ENCODE measurements at regions not wholly inside any gene's neighbourhood (a gene's known extent, or its start where the extent isn't known, plus 50 kb on each side); places are given as distances from the start of the nearest gene placed in this dataset.

DNA sequence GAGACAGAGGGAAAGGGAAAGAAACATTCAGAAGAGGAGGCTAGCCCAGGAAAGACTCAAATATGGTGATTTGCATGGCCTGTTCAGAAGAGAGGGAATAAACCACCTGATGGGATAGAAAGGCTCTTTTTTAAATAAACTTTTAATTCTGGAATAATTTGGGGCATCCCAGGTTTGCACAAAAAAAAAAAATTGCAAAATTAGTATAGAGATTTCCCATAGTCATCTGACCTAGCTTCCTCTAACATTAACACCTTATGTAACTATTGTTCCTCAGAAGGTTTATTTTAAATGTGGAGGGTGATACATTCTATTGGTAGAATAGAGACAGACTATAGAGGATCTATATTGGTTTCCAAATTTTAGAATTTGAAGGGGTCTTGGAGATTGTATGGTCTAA, 330.4 kb upstream of the SLC14A2 start (continued):
- TF ChIP-seq ZNF331 (CRISPR knock-in tag; IDR thresholded peaks at IDR 0.05; ENCODE audit: low read depth) (no peak), POLR2AphosphoS5 (IDR thresholded peaks at IDR 0.05; ENCODE audit: low read depth) (no peak), JUNB (IDR thresholded peaks at IDR 0.05; ENCODE audit: unreplicated experiment) (no peak), NANOG (IDR thresholded peaks at IDR 0.05; ENCODE audit: borderline replicate concordance) (no peak)
- TF ChIP-seq, protein P1, sequence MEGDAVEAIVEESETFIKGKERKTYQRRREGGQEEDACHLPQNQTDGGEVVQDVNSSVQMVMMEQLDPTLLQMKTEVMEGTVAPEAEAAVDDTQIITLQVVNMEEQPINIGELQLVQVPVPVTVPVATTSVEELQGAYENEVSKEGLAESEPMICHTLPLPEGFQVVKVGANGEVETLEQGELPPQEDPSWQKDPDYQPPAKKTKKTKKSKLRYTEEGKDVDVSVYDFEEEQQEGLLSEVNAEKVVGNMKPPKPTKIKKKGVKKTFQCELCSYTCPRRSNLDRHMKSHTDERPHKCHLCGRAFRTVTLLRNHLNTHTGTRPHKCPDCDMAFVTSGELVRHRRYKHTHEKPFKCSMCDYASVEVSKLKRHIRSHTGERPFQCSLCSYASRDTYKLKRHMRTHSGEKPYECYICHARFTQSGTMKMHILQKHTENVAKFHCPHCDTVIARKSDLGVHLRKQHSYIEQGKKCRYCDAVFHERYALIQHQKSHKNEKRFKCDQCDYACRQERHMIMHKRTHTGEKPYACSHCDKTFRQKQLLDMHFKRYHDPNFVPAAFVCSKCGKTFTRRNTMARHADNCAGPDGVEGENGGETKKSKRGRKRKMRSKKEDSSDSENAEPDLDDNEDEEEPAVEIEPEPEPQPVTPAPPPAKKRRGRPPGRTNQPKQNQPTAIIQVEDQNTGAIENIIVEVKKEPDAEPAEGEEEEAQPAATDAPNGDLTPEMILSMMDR (conservative IDR thresholded peaks at IDR 0.05; ENCODE audit: low read depth in 2 of 2) = no peak
- TF ChIP-seq, protein P2, sequence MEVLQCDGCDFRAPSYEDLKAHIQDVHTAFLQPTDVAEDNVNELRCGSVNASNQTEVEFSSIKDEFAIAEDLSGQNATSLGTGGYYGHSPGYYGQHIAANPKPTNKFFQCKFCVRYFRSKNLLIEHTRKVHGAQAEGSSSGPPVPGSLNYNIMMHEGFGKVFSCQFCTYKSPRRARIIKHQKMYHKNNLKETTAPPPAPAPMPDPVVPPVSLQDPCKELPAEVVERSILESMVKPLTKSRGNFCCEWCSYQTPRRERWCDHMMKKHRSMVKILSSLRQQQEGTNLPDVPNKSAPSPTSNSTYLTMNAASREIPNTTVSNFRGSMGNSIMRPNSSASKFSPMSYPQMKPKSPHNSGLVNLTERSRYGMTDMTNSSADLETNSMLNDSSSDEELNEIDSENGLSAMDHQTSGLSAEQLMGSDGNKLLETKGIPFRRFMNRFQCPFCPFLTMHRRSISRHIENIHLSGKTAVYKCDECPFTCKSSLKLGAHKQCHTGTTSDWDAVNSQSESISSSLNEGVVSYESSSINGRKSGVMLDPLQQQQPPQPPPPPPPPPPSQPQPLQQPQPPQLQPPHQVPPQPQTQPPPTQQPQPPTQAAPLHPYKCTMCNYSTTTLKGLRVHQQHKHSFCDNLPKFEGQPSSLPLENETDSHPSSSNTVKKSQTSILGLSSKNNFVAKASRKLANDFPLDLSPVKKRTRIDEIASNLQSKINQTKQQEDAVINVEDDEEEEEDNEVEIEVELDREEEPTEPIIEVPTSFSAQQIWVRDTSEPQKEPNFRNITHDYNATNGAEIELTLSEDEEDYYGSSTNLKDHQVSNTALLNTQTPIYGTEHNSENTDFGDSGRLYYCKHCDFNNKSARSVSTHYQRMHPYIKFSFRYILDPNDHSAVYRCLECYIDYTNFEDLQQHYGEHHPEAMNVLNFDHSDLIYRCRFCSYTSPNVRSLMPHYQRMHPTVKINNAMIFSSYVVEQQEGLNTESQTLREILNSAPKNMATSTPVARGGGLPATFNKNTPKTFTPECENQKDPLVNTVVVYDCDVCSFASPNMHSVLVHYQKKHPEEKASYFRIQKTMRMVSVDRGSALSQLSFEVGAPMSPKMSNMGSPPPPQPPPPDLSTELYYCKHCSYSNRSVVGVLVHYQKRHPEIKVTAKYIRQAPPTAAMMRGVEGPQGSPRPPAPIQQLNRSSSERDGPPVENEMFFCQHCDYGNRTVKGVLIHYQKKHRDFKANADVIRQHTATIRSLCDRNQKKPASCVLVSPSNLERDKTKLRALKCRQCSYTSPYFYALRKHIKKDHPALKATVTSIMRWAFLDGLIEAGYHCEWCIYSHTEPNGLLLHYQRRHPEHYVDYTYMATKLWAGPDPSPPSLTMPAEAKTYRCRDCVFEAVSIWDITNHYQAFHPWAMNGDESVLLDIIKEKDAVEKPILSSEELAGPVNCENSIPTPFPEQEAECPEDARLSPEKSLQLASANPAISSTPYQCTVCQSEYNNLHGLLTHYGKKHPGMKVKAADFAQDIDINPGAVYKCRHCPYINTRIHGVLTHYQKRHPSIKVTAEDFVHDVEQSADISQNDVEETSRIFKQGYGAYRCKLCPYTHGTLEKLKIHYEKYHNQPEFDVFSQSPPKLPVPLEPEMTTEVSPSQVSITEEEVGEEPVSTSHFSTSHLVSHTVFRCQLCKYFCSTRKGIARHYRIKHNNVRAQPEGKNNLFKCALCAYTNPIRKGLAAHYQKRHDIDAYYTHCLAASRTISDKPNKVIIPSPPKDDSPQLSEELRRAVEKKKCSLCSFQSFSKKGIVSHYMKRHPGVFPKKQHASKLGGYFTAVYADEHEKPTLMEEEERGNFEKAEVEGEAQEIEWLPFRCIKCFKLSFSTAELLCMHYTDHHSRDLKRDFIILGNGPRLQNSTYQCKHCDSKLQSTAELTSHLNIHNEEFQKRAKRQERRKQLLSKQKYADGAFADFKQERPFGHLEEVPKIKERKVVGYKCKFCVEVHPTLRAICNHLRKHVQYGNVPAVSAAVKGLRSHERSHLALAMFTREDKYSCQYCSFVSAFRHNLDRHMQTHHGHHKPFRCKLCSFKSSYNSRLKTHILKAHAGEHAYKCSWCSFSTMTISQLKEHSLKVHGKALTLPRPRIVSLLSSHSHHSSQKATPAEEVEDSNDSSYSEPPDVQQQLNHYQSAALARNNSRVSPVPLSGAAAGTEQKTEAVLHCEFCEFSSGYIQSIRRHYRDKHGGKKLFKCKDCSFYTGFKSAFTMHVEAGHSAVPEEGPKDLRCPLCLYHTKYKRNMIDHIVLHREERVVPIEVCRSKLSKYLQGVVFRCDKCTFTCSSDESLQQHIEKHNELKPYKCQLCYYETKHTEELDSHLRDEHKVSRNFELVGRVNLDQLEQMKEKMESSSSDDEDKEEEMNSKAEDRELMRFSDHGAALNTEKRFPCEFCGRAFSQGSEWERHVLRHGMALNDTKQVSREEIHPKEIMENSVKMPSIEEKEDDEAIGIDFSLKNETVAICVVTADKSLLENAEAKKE (CRISPR knock-in tag; IDR thresholded peaks at IDR 0.05) = no peak

DNA sequence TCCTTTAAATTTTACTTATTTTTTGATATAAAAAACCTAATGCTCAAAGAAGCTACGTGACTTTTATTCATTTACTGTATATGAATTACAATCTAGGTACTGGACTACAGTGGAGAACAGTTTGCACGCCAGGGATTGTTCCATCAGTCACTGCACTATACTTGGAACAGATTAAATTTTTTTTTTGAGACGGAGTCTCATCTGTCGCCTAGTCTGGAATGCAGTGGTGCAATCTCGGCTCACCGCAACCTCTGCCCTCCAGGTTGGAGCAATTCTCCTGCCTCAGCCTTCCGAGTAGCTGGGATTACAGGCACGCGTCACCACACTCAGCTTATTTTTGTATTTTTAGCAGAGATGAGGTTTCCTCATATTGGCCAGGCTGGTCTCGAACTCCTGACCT, 330.0 kb upstream of the SLC14A2 start:
- Histone ChIP-seq H3K4me3 (no peak overlapping the region), H3K4me2 (no peak overlapping the region), H4K20me1 (replicated peaks; ENCODE audit: insufficient read depth) (no peaks in the 10 kb centered on the region), H3K79me2 (replicated peaks; ENCODE audit: insufficient read depth) (no peaks in the 10 kb centered on the region), H3K4me1 (ENCODE audit: insufficient read depth) (no peaks in the 10 kb centered on the region), H3K36me3 (ENCODE audit: insufficient read depth) (no peaks in the 10 kb centered on the region), H2AFZ (no peak overlapping the region), H3F3A (replicated peaks; ENCODE audit: low read depth) (no peaks in the 10 kb centered on the region), H3K27me3 (ENCODE audit: insufficient read depth) (no peaks in the 10 kb centered on the region), H3K9me2 (ENCODE audit: insufficient read depth) (no peaks in the 10 kb centered on the region), H3K27ac (ENCODE audit: low read depth) (no peak overlapping the region)
- ATAC-seq = no peak
- H3K4me3 Mint-ChIP-seq = no peak overlapping the region
- H3K9me3 Mint-ChIP-seq = no peaks in the 10 kb centered on the region
- DNase-seq (ENCODE audit: low spot score) = no peak
- H3K27me3 Mint-ChIP-seq (ENCODE audit: insufficient read depth, low read depth, poor library complexity) = peaks cover 1% of the 10 kb centered on the region
- no peaks in the 10 kb centered on the region for H3K36me3 Mint-ChIP-seq (ENCODE audit: low read depth)
- H3K27ac Mint-ChIP-seq = no peak overlapping the region
- TF ChIP-seq, protein P1 (conservative IDR thresholded peaks at IDR 0.05; ENCODE audit: low read depth in 2 of 2) = no peak
- no peaks in the 10 kb centered on the region for H3K4me1 Mint-ChIP-seq
